T-helper 22 cell (primary cell): ENCODE measurements at regions not wholly inside any gene's neighbourhood (a gene's known extent, or its start where the extent isn't known, plus 50 kb on each side); places are given as distances from the start of the nearest gene placed in this dataset.
"Not testable (repeated sequence)": the region's sequence is repeated elsewhere in the genome, so short reads cannot be mapped to it uniquely, and the experiment has no call there.

ENCODE experiments used
- DNase-seq: peaks from one replicate; pipeline ENCODE4 v3.0.0-alpha.2; 2020; ENCODE audit warnings: low read depth

- no peak for DNase-seq
Observed at GRCh38 chr2:56510610-56511009, 326.8 kb downstream of the CCDC85A start.

GRCh38 chr2:56515399-56515798 lies 331.6 kb downstream of the CCDC85A start:
- no peak for DNase-seq

- no peak for DNase-seq
Observed at GRCh38 chr2:56519806-56520205, 336.0 kb downstream of the CCDC85A start.

- no peak for DNase-seq
Observed at GRCh38 chr2:56522605-56523089, 338.9 kb downstream of the CCDC85A start.

- no peak for DNase-seq
Observed at GRCh38 chr2:56523816-56524215, 340.0 kb downstream of the CCDC85A start.

GRCh38 chr2:56531668-56532420 lies 348.1 kb downstream of the CCDC85A start:
- DNase-seq = no peak

GRCh38 chr2:56534321-56534720 lies 350.5 kb downstream of the CCDC85A start:
- no peak for DNase-seq

GRCh38 chr2:56537756-56538155 lies 354.0 kb downstream of the CCDC85A start:
- no peak for DNase-seq

GRCh38 chr2:56539618-56540017 lies 355.8 kb downstream of the CCDC85A start:
- DNase-seq = no peak

GRCh38 chr2:56540467-56540866 lies 356.7 kb downstream of the CCDC85A start:
- DNase-seq = no peak

GRCh38 chr2:56540916-56541315 lies 357.1 kb downstream of the CCDC85A start:
- no peak for DNase-seq

- DNase-seq = no peak
Observed at GRCh38 chr2:56542213-56542612, 358.4 kb downstream of the CCDC85A start.

- DNase-seq = no peak
Observed at GRCh38 chr2:56565143-56565542, 381.4 kb downstream of the CCDC85A start.

- no peak for DNase-seq
Observed at GRCh38 chr2:56571074-56571473, 387.3 kb downstream of the CCDC85A start.

GRCh38 chr2:56576001-56576400 lies 392.2 kb downstream of the CCDC85A start:
- DNase-seq = no peak

GRCh38 chr2:56580242-56580641 lies 396.5 kb downstream of the CCDC85A start:
- no peak for DNase-seq

- DNase-seq = no peak
Observed at GRCh38 chr2:56582570-56582969, 398.8 kb downstream of the CCDC85A start.

GRCh38 chr2:56583796-56584315 lies 400.1 kb downstream of the CCDC85A start:
- DNase-seq = no peak

GRCh38 chr2:56587456-56587855 lies 403.7 kb downstream of the CCDC85A start:
- no peak for DNase-seq

GRCh38 chr2:56589194-56589593 lies 405.4 kb downstream of the CCDC85A start:
- no peak for DNase-seq

- no peak for DNase-seq
Observed at GRCh38 chr2:56589835-56590234, 406.0 kb downstream of the CCDC85A start.

- no peak for DNase-seq
Observed at GRCh38 chr2:56590611-56591010, 406.8 kb downstream of the CCDC85A start.

- not testable (repeated sequence) for DNase-seq
Observed at GRCh38 chr2:56606086-56606485, 422.3 kb downstream of the CCDC85A start.

- no peak for DNase-seq
Observed at GRCh38 chr2:56613254-56613653, 429.5 kb downstream of the CCDC85A start.
